GM18499 (cell line): ENCODE measurements at regions not wholly inside any gene's neighbourhood (a gene's known extent, or its start where the extent isn't known, plus 50 kb on each side); places are given as distances from the start of the nearest gene placed in this dataset.
"Not testable (repeated sequence)": the region's sequence is repeated elsewhere in the genome, so short reads cannot be mapped to it uniquely, and the experiment has no call there.

Experiments
- ATAC-seq: cut with Tn5 transposase; IDR thresholded peaks from one replicate; pipeline ENCODE4 v1.9.1; 2021; ENCODE audit warnings: moderate number of reproducible peaks; ENCODE audit not compliant: insufficient read depth, unreplicated experiment

- no peak for ATAC-seq
Measured at GRCh38 chr14:22318951-22319350, 270.1 kb downstream of the DAD1 start.

DNA sequence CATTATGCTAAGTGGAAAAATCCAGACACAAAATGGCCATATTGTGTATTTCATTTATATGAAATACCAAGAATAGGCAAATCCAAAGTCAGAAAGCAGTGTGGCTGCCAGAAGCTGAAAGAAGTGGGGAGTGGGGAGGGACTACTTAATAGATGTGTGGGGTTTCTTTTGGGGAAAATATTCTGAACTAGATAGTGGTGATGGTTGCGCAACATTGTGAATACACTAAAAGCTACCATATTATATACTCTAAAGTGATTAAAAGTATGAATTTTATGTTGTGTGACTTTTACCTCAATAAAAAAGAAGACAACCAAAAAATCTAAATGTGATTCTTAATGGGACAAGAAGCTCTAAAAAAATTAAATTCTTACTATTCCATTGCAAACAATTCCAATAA is 272.6 kb downstream of the DAD1 start:
- no peak for ATAC-seq

DNA sequence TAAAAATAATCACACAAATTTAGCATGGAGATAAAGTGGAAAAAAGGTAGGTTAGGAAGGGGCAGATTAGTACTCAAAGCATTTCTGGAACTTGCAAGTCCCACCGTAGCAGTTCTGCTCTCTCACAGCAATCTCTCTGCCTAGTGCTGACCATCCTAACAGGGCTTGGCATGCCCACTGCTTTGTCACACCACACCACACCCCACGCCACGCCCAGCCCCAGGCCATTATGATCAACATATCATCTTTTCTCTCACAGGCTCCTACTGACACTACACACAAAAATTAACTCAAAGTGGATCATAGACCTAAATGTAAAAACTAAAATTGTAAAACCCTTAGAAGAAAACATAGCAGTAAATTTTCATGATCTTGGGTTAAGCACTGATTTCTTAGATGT is 273.7 kb downstream of the DAD1 start:
- ATAC-seq, result no peak

DNA sequence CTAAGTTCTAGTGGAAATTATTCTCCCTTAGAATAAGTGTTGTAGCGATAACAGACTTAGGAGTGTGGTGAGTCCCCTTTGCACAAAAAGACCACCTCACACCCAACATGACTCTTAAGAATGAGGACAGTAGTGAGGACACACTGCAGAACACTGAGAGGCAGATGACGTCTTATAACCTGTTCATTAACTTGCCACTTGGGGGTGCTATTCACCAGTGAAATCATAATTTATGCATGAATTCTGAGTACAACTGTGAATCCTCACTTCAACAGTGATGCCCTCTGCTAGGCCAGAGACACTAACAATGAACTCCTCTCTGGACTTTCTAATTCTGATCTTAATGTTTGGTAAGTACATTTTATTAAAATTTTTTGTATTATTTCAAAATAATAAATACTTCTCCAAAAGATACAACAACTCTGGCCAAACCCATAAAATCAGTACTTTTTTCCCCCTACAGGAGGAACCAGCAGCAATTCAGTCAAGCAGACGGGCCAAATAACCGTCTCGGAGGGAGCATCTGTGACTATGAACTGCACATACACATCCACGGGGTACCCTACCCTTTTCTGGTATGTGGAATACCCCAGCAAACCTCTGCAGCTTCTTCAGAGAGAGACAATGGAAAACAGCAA is 274.7 kb downstream of the DAD1 start:
- no peak for ATAC-seq

DNA sequence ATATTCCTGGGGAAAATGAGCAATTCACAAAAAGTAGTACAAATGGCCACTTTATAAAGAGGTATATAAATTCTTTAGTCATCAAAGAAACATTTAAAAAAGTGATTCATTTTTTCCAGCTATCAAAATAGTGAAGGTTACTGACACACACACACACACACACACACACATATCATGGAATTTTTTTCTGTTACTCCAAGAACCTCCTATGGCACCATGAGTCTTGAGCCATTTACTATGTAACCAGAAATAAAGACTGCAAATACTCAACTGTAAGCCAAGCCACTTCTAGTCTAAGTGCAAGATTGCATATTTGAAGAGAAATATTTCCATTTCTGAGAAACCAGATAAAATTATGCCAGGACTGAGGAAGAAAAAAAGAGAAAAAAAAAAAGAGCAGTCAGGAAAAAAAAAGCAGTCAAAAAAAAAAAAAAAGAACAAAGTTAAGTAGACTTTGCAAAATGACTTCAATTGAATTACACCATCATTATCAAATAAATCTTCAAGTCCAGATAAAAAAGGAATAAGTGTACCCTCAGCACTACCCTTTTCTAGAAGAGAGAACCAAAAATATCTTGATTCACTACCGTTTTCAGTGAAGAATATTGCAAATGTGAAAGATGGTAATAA is 275.7 kb downstream of the DAD1 start:
- no peak for ATAC-seq

- ATAC-seq, result no peak
Measured at GRCh38 chr14:22311636-22312035, 277.4 kb downstream of the DAD1 start.

- ATAC-seq, result no peak
Measured at GRCh38 chr14:22305607-22306006, 283.4 kb downstream of the DAD1 start.

- ATAC-seq, result no peak
Measured at GRCh38 chr14:22304326-22304725, 284.7 kb downstream of the DAD1 start.

DNA sequence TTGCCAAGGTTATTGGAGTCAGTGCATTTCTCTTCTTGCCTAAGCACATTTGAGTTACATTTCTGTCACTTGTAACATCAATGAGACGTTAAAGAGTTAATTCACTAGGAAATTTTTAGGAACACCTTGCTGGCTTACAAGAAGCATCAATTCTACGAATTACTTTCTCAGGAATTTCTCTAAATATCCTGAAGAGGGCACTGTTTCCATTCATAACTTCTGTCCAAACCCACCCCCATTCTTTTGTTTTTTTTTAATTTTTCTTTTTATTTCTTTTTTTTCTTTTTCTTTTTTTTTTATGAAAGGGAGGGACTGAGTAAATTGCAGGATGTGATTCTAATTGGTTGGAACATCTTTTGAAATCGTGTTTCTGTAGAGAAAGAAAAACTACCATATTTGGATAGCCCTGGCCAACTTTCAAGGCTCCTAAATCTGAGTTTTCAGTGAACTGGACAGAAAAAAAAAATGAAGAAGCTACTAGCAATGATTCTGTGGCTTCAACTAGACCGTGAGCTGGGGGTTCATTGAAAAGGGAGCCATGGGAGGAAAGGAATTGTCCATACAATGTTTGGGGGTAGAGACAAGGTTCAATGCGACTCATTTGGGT is 285.3 kb downstream of the DAD1 start:
- ATAC-seq, result no peak

GRCh38 chr14:22300646-22301045 is 288.4 kb downstream of the DAD1 start:
- ATAC-seq, result no peak

- ATAC-seq, result no peak
Measured at GRCh38 chr14:22297376-22297775, 291.6 kb downstream of the DAD1 start.

- ATAC-seq, result no peak
Measured at GRCh38 chr14:22296722-22297121, 292.3 kb downstream of the DAD1 start.

DNA sequence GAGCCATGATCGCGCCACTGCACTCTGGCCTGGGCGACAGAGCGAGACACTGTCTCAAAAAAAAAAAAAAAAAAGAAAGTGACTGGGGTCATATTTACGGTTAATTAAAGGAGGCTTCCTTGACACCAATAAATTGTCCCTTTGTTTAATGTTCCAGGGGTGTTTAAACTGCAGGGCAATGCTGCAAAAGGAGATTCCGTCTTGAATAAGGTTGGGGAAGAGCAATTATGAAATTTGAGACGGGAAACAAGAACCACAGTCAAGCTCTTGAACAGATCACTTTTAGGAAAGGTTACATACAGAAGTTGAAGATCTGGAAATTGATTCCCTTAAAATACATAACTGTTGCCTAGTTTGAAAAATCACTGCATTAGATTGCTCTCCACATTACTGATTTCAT is 292.9 kb downstream of the DAD1 start:
- no peak for ATAC-seq

GRCh38 chr14:22291406-22291805 is 297.6 kb downstream of the DAD1 start:
- ATAC-seq, result no peak

- ATAC-seq, result no peak
Measured at GRCh38 chr14:22289570-22289969, 299.5 kb downstream of the DAD1 start.

GRCh38 chr14:22285991-22286390 is 303.0 kb downstream of the DAD1 start:
- no peak for ATAC-seq

DNA sequence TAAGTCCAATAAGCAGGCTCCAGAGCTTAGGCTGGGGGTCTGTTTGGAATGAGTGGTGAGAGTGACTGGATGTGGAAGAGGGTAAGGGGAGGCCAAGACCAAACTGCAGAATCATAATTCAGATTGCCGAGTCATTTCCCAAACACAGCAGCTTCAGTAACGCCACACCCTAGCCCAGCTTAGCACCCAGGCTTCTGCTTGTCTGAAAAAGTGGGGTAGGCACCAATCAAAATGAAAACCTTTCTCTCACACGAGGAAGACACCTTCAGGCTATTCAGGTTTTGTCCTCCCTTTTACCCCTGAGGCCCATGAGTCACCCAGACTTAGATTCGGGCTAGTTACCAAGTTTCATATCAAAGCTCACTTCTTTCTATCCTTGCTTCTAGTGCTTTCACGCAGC is 306.1 kb downstream of the DAD1 start:
- no peak for ATAC-seq

- no peak for ATAC-seq
Measured at GRCh38 chr14:22282417-22282816, 306.6 kb downstream of the DAD1 start.

DNA sequence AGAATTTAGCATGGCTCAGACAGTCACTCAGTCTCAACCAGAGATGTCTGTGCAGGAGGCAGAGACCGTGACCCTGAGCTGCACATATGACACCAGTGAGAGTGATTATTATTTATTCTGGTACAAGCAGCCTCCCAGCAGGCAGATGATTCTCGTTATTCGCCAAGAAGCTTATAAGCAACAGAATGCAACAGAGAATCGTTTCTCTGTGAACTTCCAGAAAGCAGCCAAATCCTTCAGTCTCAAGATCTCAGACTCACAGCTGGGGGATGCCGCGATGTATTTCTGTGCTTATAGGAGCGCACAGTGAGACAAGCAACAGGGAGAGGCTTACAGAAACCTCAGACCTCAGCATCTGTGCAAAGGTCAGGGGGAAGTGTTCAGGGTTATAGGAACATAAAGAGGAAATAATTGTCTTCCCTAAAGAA is 307.6 kb downstream of the DAD1 start:
- not testable (repeated sequence) for ATAC-seq

DNA sequence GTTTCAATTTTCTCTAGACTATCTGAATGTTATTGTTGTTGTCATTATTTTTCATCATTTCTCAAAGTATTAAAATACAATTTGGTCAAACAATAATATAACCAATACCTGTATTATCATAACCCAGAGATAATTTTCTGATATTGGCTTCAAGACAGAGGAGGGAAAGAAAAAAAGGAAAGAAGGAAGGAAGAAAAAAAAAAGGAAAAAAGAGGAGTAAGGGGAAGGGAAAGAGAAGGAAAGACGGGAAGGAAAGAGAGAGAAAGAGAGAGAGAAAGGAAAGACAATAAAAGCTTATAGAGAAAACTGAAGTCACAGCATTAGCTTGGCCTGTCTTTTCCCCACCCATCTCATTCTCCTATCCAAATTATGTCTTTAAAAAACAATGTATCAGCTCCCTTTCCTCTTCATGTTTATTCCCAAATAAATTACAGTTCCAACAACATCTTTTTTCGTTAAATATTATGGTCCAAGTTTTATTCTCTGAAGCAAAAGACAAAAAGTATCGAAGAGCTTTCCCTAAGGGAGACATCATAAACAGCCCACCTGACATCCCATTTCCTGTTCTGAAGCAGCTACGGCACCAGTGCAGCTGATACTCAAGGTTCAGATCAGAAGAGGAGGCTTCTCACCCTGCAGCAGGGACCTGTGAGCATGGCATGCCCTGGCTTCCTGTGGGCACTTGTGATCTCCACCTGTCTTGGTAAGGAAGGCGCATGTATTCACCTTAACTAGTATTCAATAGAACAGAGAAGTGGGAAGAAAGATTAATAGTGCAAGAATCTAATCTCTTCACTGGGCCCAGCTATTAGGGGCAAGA is 308.3 kb downstream of the DAD1 start:
- no peak for ATAC-seq
